ENCODE measurements at regions not wholly inside any gene's neighbourhood (a gene's known extent, or its start where the extent isn't known, plus 50 kb on each side); places are given as distances from the start of the nearest gene placed in this dataset.
"Not testable (repeated sequence)": the region's sequence is repeated elsewhere in the genome, so short reads cannot be mapped to it uniquely, and the experiment has no call there.

DNA sequence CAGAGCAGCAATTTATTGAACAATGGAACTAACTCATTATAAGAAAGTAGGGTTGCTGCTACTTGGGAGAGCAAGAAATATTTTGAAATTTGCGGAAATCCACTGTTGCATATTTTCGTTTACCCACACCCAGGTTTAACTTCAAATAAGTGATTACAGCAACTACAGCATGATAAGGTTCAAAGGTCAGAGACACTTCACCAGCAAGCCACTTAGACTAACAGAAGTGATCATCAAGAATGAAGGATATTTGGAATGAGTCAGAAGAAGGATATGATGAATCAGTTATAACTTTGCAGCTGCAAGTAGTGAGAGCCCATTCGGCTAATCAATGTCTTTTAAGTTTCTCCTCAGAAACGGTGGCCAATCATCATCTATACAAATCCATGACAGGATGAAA, 199.3 kb downstream of the TMA16 start:
- DNase-seq, result no peak

DNA sequence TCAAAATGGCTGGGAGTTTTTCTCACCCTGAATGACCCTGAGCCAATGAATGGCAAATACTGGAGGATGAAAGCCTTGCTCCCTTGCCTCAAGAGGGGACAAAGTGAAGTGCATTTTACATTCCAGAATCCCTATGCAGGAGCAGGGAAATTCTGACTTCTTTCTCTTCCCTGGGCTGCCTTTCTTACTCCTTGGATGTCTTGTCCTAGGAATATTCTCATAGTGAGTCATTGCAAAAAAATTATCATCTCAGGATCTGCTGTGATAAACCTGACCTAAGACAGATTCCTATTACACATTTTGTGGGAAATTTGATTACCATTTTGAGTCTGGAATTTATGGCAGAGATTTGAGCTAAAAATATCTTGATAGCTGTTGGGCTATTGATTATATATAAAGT, 199.9 kb downstream of the TMA16 start:
- DNase-seq, result no peak

DNA sequence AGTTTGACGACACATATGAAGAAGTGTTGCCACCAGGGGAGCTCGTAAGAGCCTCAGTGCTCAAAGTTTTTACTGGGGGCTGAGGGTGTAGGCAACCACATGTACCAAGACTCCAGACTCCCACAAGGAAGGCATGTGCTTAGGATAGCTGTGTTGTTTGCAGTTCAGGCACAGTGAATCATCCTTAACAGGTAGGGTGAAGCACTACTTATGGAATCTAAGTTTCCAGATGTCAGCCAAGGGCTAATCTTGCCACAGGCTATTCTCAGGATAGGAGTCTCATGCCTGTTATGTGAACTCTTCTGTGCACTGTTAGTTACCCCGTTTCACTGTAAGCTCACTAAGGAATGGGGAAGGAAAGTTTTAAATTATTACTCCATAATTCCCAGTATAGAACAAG, 202.6 kb downstream of the TMA16 start:
- DNase-seq, result no peak

GRCh38 chr4:163700383-163700782, 205.9 kb downstream of the TMA16 start:
- not testable (repeated sequence) for DNase-seq

DNA sequence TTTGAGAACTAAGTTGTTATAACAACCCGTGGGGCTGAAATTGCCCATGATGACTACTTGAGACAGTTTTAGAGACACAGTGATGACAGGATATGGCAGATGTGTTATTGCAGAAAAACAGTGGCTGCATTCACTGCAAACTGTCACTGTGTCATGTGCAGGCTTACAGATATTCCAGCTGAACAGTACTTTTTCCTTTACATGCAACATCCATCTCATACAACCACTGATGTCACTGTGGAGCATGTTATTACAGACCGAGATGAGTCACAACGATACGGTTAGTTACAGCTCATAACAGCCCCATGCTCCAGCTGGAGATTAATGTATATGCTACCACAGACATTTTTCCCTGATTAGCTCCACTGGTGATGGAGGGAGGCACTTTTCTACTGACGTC, 207.4 kb downstream of the TMA16 start:
- no peak for DNase-seq

GRCh38 chr4:163702736-163703135, 208.2 kb downstream of the TMA16 start:
- DNase-seq, result no peak

GRCh38 chr4:163703251-163703650, 208.8 kb downstream of the TMA16 start:
- no peak for DNase-seq

DNA sequence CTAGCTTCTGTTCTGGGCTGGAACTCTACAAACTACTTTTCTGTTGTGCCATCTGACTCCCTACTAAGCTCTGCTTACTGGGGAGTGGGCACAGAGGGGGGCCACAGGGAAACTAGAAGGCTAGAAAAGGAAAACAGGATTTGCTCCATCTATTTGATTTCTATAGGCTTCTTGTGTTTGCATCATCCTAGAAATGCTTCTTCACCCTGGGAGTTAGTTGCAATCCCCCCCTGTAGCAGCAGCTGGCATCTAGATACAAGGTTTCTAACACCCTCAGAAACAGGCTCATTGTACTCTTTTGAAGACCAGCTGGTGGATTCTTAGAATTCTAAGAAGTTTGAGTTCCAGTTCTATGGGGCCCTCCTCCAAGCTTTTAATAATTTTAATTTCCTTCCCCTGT, 213.4 kb downstream of the TMA16 start:
- DNase-seq, result no peak

DNA sequence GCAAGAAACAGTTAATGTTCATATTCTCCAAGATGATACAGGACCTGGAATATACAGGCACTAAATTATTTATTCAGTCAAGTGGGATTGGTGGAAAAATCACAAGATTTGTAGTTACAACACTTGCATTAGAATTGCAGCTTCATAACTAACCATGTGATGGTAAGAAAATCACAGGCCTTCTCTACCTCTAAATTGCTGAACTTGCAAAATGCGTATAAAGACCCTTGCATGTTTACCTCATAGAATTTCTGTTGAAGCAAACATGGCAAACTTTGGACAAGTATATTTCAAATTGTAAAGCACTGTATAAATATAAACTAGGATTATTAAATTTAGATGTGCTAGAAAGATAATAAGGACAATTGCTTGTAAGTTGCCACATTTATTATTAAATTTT, 215.1 kb downstream of the TMA16 start:
- DNase-seq, result no peak

DNA sequence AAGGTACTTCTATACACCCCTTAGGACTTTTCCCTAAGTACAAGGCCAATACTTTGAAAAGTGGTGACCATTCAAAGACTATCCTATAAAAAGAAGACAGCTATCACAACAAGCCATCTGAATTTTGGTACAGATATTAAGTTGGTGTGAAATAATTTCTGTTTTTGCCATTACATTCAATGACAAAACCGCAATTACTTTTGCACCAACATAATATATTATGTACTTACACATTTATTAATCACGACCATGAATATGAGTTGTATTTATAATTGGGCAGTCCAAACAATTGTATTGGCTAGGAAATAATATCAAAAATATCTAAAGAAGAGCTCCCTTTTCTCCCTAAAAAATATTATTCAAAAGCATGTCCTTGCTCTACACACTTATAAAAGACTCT, 215.7 kb downstream of the TMA16 start:
- no peak for DNase-seq

DNA sequence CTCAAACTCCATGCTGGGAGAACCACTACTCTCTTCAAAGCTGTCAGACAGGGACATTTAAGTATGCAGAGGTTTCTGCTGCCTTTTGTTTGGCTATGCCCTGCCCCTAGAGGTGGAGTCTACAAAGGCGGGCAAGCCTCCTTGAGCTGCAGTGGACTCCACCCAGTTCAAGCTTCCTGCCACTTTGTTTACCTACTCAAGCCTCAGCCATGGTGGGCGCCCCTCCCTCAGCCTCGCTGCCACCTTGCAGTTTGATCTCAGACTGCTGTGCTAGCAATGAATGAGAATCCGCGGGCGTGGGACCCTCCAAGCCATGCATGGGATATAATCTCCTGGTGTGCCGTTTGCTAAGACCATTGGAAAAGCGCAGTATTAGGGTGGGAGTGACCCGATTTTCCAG, 230.0 kb downstream of the TMA16 start:
- not testable (repeated sequence) for DNase-seq

GRCh38 chr4:163726641-163727040, 232.2 kb downstream of the TMA16 start:
- DNase-seq, result no peak

- DNase-seq, result no peak
Observed at GRCh38 chr4:163731071-163731470, 236.6 kb downstream of the TMA16 start.

DNA sequence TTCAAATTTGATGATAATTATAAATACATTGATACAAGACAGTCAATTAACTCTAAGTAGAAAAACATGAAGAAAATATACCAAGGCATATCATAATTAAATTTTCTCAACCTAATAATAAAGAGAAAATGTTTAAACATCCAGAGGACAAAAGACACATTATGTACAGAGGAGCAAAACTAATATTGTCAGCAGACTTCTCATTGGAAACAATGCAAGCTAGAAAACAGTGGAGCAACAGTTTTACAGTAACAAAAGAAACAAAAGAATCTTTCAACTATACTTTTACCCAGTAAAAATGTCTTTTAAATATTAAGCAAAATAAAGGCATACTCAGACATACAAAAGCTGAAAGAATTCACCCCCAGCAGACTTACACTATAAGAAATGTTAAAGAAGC, 238.0 kb downstream of the TMA16 start:
- no peak for DNase-seq

GRCh38 chr4:163736876-163737275, 242.4 kb downstream of the TMA16 start:
- no peak for DNase-seq

- not testable (repeated sequence) for DNase-seq
Observed at GRCh38 chr4:163737846-163738245, 243.4 kb downstream of the TMA16 start.

DNA sequence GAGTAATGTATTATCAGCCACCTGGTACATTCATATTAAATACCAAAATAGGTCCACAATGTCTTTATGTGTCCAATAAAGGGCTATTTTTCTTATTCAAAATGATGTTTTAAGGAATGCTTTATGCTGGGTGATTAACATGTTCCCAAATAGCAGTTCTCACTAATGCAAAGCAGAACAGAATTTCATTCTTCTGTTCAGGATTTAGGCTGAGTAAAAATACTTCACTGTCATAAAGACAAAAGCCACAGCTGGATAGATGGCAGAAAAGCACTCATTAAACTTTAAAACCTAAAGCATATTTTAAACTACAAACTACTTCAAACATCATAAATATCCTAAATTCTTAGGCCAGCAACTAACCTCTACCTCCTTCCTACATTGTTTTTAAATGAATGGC, 244.0 kb downstream of the TMA16 start:
- DNase-seq, result no peak

- DNase-seq, result no peak
Observed at GRCh38 chr4:163744861-163745260, 250.4 kb downstream of the TMA16 start.

- DNase-seq, result no peak
Observed at GRCh38 chr4:163747293-163747692, 252.8 kb downstream of the TMA16 start.

GRCh38 chr4:163747886-163748285, 253.4 kb downstream of the TMA16 start:
- no peak for DNase-seq

GRCh38 chr4:163748449-163748848, 254.0 kb downstream of the TMA16 start:
- DNase-seq, result peak in 3 of 4 experiments; percentile 2 to 16 (median 5)

DNA sequence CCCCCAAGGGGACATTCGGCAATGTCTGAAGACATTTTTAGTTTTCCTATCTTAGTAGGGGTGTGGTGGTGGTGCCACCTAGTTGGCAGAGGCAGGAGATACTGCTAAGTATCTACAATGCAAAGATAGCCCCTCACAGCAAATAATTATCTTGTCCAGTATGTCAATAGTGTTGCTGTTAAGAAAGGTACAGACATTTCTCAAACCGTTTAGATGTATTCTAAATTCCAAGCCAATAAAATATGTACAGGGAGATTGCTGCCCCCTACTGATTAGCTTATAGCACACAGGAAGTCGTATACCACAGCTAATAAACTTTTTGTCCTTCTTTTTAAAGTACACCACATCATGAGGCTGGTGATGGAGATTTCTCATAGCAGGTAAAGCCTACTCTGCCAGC, 260.5 kb downstream of the TMA16 start:
- peak; percentile 14 to 62 (median 35) for DNase-seq

- DNase-seq, result no peak
Observed at GRCh38 chr4:163757219-163757618, 262.7 kb downstream of the TMA16 start.

DNA sequence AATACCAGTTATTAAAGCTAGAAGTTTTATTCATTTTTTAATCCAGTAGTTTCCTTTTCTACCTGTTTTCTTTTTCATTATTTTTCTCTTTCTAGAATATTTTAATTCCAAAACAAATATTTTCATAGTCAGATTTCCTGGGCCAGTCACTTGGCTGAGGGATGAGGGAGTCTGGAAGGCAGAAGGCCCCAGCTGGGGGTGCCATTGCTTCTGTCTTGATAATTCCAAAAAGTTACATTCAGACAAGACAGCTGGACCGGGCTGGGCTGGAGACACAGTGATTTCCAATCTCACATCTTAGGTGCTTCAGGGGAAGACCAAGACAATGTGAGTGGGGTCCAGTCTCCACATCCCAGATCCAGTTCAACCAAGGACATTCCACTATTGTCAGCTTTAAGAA, 263.5 kb downstream of the TMA16 start:
- no peak for DNase-seq

DNA sequence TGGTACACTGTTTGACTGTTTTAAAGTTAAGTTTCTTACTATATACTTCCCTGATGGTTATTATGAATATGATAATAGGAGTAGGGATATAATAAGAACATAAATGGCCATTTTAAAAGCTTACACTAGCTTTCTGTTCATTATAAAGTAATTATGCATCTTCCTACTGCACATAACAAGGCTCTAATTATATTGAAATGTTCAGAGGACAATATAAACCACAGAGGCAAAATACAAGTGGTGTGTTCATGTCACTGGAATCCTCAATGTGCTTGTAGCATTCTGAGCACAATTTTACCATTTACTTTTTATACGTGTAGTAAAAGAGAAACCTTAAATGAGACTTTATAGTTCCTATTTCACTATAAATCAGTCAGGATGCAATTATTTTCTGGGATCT, 268.3 kb downstream of the TMA16 start:
- no peak for DNase-seq

DNA sequence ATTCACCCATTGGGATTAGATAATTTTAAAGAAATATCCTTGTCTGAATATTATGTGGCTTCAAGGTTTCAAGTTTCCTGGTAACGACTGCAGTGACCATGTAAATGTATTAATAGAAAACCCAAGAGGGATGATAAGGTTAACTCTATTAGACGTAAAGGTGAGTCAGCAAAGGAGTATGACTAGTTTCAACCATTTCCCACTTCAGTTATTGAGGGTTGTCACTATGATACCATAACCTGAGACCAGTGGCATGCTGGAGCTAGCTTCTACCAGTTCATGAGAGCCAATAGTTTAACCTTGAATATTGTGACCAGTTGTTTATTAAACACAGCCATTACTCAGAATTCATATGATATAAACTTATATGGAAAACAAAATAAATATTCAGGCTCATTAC, 270.1 kb downstream of the TMA16 start:
- DNase-seq, result no peak

All from suppressor macrophage (primary cell).